DND-41 (cell line): ENCODE measurements at regions not wholly inside any gene's neighbourhood (a gene's known extent, or its start where the extent isn't known, plus 50 kb on each side); places are given as distances from the start of the nearest gene placed in this dataset.

Experiments
- EZH2 ChIP-seq: IDR thresholded peaks from 3 replicates; pipeline ENCODE4 v1.6.1; 2012; ENCODE audit warnings: borderline replicate concordance, low read depth, mild to moderate bottlenecking, moderate library complexity, low read length, inconsistent platforms; ENCODE audit not compliant: severe bottlenecking
- TF ChIP-seq, protein P1 (sequence below): IDR thresholded peaks from 2 replicates; pipeline ENCODE4 v1.5.1; 2012; ENCODE audit warnings: borderline replicate concordance, low read length, moderate library complexity, mild to moderate bottlenecking; ENCODE audit not compliant: poor library complexity, severe bottlenecking; ENCODE audit errors: extremely low read depth

DNA sequence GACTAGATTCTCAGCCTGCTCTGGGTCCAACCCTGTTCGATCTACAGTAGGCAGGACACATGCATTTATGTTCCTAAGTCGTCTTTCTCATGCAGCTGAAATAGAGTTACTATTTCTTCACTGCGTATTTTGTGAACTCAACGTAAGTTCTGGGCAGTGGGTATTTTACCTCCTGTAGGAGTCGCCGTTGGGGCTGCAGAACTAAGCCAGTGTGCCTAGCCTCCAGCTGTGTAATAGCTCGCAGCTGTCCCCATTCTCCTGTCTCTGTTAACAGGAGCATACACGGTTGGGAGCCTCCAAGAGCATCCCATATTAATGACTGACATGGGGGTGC, 58.4 kb upstream of the HRH1 start:
- TF ChIP-seq, protein P1, sequence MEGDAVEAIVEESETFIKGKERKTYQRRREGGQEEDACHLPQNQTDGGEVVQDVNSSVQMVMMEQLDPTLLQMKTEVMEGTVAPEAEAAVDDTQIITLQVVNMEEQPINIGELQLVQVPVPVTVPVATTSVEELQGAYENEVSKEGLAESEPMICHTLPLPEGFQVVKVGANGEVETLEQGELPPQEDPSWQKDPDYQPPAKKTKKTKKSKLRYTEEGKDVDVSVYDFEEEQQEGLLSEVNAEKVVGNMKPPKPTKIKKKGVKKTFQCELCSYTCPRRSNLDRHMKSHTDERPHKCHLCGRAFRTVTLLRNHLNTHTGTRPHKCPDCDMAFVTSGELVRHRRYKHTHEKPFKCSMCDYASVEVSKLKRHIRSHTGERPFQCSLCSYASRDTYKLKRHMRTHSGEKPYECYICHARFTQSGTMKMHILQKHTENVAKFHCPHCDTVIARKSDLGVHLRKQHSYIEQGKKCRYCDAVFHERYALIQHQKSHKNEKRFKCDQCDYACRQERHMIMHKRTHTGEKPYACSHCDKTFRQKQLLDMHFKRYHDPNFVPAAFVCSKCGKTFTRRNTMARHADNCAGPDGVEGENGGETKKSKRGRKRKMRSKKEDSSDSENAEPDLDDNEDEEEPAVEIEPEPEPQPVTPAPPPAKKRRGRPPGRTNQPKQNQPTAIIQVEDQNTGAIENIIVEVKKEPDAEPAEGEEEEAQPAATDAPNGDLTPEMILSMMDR: no peak
- no peak for TF ChIP-seq EZH2
